HG03439 (cell line): ENCODE measurements at regions not wholly inside any gene's neighbourhood (a gene's known extent, or its start where the extent isn't known, plus 50 kb on each side); places are given as distances from the start of the nearest gene placed in this dataset.
"Not testable (repeated sequence)": the region's sequence is repeated elsewhere in the genome, so short reads cannot be mapped to it uniquely, and the experiment has no call there.

Source experiments
- ATAC-seq: cut with Tn5 transposase; IDR thresholded peaks from one replicate; pipeline ENCODE4 v1.9.1; 2021; ENCODE audit warnings: mild to moderate bottlenecking, moderate library complexity; ENCODE audit not compliant: unreplicated experiment

DNA sequence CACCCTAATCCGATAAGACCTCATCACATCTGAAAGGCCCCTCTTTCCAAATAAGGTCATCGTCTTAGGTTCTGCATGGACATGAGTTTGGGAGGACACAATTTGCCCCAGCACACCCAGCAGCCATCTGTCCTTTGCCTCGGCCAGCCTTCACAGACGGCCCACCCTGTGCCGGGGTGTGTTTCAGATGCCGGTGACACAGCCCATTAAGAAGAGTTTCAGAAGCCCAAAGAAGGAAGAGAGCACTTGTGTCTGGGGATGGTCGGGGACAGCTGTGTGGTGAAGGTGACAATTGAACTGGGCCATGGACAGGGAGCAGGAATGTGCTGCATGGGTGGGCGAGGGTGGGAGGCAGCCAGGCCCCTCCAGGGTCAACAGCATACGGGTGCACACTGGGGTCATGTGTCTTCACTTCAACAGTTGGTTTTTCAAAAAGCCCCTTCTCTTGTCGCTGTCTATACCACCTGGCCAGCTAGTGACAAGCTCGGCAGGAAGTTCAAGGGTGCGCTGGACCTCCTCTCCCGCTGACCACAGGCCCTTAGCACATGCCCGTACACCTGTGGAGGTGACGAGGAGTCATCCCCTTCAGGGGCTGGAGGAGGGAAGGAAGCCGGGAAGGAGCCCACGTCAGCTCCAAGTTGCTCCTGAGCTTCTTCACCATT, 183.1 kb downstream of the C16orf95 start:
- no peak for ATAC-seq

DNA sequence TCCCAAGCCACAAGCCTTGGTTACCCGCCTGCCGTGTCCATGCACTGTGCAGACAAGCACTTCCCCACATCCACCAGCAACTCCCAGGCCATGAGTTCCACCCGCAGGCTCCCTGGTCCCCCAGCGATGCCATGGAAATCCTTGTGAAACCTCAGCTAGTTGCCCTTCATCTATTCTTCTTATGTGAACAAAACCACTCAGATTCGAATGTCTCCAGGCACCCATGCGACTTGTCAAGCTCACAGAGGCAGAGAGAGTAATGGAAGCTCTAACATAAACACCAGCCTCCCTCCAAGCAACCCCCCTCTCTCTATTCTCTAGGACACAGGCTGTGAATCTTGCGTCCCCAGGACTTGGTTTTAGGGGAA, 182.6 kb downstream of the C16orf95 start:
- ATAC-seq: no peak

DNA sequence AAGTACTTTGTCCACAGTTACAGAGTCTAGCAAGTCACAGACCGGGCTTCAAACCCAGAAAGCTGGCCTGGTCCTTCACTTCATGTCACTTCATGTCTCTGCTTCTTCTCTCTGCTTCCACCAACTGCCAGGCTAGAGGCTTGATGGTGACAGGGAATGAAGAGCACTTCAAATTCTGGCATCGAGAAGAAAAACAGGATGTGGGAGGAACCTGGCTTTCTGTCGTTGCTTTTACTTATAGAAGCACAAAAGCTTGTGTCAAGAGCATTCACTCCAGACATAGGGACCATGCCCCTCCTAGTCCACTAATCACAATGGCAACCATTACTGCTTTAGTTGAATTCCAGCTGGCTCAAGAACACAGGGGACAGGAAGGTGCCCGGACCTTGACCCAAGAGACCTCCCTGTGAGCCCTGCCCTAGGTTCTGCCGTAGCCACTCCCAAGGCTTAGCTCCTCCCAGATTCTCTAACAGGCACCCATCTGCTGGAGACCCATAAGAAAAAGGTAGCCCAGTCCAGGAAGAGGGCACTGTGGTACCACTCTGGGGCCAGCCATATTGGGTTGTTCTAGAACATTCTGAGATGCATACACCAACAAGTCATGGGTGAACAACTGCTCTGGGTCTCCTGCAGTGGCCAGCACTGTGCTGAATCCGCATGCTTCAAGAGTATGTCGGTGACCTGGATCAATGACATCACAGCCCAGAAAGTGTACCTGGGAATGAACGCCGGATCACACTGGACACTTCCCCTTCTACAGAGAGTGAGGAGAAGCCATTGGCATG, 181.8 kb downstream of the C16orf95 start:
- no peak for ATAC-seq

DNA sequence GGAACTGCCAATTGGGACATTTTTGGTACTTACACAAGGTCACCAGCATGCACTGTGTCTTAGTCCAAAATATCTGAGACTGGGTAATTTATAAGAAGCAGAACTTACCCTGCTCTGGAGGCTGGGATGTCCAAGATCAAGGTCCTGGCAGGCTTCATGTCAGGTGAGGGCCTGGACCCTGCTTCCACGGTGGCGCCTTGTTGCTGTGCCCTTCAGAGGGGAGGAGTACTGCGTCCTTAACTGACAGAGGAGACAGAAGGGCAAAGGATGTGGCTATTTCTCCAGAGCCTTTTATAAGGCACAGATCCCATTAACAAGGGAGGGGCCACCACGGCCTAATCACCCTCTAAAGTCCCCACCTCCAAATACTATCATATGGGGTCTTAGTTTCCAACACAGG, 178.9 kb downstream of the C16orf95 start:
- ATAC-seq: no peak

DNA sequence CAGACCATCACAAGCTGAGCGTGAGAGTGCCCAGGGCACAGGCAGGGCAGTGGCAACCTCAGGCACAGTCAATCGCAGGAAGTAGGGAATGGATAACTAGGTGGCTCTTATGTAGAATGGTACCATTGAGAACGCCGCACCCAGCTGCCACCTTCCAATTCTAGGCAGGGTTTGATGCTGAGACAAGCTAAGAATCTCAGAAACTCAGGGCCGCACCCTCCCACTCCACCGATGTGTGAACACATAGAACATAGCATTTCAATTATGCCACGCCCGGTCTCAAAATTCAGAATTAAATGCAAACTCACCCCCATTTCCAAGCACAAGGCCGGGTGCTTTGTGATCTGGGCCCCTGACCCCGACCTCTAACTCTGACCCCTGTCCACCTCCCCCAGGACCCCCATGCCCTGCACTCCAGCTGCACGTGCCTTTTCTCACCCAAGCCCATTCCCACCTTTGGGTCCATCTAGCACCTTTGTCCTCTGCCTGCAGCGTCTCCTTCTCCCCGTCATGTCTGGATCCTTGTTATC, 178.4 kb downstream of the C16orf95 start:
- no peak for ATAC-seq

DNA sequence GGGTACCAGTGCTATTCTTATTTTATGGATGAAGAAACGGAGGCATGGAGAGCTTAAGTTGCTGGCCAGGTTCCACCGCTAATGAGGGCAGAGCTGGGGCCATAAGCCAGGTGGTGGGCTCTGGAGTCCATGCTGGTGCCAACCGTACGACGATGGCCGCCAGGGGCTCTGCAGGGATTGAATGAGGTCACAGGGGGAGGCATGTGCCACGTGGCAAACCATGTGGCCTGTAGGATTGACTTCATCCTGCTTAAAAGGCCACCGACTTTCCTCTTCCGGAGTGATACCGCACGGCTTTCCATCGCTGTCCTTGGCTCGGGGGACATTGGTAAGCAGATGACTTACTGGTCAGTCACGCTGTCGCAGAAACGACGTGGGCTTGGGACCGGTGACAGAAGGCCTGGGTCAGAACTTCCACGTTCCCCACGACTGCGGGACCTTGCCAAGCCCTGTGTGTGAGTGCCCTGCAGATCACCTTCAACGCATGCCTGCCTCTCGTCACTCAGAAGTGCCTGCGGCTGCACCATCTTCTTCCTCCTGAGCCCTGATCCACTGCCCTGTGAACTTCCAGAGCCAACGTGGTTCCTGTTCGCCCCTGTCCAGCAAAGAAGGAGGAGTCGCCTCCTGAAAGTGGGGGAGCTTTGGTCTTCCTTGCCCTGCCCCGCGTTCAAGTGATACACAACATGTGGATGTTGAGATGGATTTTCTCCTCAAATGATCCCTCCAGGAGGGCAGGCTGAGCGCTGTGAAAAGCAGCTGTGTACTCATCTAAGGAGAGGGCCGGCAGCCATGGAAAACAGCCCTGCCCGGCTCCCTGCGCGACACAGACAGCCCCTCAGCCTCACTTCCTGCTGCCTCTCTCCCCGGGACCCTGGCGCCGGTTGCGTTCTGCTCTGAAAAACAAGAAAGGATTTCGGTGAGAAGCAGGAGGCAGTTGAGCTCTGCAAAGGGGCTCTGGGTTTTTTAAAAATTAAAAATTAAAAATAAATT, 176.7 kb downstream of the C16orf95 start:
- ATAC-seq: no peak

DNA sequence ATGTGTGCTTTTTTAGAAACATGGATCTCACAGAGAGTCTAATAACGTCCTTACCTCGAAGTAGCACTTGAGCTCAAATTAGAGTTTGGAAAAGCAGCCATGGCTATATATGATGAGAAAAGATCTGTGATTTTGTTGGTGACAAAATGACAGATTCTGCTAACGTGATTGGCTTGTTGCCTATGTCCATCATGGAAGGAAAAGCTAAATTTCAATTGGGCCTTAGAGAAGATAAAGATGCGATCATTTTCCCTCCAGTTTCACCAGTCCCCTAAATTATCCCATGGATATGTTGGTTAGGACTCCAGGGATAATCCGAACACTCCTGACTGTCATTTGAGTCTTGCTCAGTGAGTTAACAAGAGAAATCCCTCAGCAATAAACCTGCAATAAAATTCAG, 175.8 kb downstream of the C16orf95 start:
- ATAC-seq: no peak

DNA sequence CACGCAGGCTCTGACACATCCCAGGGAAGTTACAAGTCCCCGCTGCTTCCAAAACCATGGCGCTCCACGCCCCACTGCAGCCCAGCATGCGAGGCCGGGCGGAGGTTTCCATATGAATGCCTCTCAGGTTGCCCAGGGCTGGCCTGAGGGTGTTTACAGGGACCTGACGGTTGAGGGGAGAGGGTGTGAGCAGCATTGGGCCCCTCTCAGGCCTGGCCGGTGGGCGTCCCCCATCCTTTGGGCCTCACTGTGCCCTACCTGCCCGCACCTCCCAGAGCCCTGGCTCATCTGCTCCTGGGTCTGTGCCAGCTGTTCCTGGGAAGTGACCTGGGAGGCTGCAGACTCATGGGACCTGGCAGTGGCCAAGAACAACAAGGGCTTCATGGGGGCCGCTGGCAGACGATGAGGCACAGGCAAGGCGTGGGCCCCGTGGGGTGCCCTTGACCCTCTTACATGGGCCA, 173.5 kb downstream of the C16orf95 start:
- no peak for ATAC-seq

DNA sequence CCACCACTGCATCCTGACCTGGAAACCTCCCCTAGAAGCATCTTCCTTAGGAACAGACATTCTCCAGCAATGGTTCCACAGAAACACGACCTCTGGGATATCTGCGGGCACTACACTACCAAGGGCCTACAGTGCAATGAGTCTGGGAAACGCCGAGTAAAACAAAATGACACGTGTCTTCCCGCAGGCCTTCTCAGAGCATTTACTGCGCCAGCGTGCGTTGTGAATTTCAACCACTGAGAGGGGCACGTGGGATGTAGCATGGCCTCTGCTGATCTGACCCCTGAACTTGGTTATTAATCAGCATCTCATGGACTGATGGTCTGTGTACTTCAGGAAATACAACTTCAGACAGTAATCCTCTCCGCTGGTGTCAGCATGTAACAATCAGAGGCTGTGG, 173.0 kb downstream of the C16orf95 start:
- no peak for ATAC-seq

DNA sequence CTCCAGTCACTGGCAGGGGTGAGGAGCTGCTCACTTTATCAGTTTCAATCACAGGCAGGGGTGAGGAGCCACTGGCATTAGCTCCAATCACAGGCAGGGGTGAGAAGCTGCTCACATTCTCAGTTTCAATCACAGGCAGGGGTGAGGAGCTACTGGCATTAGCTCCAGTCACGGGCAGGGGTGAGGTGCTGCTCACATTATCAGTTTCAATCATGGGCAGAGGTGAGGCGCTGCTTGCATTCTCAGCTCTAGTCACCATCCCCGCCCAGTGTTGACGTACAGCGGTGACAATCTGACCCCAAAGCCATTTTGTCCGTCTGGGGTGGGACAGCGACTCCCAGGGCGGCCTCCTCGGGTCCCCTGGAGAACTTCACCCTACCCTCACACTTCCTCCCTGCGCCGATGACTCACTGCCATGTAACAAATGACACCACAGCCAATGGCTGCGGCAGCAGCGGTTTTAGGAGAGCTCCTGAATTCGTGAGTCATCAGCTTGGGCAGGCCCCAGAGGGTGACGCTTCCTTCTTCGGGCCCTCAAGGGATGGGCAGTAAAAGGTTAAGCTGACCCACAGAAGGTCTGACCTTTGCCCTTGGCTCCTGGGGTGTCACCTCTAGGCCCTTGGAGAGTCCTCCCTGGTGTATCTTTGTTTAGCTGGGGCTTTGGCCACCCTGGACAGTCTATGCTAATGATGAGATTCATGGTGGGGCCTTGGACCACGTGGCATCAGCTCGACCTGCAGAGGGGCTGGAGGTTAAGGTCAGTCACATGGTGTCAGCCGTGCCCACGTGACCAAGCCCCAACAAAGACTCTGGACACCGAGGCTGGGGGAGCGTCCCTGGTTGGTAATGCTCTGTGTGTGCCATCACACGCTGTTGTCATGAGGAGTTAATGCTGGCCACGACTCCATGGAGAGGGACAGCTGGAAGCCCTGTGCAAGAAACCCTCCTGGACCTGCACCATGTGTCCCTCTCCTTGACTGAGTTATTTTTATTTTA, 171.7 kb downstream of the C16orf95 start:
- no peak for ATAC-seq

DNA sequence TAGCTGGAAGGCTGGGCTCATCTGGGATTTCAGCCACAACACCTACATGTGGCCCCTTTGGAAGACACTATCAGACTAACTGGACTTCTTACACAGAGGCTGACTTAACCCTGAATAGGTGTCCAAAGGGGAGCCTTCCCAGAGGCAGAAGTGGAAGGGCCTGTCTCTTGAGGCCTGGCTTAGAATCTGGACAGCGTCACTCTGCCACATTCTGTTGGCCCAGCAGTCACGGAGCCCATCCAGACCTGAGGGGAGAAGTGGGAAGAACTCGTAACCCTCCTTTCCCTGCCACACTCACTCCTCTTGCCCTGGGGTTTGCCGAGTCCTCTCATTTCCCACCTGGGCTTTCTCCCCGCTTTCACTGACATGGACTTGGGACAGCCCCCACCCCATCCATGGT, 170.5 kb downstream of the C16orf95 start:
- ATAC-seq: no peak

DNA sequence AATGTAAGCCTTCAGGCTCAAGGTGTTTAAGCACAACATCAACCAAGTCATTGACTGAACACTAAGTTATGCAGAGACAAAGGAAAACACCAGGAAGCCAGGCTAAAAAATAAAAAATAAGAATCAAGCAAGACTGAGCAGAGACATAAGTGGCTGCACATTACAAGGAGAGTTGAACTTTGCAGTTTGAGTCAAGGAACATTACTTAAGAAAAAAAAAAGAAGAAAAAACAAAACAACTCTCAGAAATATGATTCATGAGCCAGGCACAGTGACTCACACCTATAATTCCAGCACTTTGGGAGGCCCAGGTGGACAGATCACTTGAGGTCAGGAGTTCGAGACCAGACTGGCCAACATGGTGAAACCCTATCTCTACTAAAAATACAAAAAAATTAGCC, 168.1 kb downstream of the C16orf95 start:
- no peak for ATAC-seq

DNA sequence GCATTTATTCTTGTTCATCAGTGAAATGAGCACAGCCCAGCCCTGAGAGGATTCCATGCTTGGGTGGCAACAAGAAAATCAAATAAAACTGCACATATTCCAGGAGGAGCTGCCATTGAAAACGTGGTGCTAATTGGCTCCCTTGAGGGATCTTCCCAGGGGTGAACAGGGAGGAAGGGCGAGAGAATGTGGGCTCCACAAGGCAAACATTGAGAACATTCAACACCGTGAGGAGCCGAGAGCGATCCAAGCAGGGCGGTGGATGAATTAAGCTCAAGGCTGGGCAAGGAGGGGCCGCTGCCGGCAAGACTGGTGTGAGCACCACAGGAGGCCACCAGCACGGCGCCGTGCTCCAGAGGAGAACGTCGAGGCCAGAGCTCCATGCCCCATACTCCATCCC, 166.9 kb downstream of the C16orf95 start:
- no peak for ATAC-seq

DNA sequence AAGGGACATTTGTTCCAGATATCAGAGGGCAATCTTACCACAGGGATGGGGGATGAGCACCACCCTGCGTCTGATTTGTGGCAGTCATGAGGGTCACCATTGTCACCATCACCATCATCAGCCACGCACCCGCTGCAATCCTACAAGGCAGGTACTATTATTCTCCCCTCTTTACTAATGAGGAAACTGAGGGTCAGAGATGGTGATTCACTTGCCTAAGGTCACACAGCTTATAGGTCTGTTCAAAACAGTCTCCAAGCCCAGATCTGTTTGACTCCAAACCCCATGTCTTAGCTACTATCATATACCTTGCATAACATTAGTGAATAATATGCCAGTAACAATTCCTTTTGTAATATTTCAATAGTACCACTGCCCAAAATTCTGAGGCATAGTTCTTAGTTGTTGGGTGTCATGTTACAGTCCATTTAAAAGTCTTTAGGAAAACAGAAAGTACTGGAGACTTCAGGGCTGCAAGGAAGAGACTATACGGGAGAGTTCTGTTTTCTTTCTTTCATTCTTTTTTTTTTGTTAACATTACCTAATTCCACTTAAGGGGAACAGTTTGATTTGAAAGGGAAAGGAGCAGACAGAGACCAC, 166.4 kb downstream of the C16orf95 start:
- no peak for ATAC-seq

DNA sequence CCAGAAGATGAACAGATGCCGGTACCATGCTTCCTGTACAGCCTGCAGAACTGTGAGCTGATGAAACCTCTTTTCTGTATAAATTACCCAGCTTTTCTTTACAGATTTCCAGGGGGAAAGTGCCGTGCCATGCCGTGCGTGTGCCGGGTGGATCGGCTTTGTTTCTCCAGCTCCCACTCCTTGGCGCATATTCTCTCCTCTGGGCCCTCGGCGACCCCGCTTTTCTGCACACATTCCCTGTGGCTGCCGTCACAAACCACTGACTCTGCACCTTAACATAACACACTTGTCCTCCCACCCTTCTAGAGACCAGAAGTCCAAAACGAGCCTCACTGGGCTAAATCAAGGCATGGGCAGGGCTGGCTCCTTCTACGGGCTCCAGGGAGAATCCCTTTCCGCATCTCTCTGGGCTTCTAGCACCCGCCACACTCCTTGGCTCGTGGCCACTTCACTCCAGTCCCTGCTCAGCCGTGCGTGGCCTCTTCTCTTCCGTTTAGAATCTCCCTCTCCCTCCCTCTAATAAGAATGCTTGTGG, 164.9 kb downstream of the C16orf95 start:
- ATAC-seq: no peak

DNA sequence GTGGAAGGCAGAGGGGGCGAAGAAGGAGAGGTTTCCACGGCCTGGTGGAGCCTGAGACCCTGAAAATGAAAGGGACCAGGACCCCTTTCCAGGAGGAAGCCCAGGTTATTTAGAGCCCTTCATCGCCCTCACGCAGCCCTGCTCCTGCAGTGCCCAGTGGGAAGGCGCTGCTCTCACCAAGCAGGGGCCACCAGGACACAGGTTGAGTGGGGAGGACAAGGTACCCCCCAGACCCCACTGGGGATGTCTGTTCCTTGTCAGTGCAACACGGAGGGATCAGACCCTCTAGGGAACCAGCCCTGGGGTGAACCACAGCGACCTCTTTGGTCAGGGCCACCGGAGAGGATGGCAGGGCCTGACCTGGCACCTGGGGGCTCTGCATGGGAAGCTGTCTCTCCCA, 163.9 kb downstream of the C16orf95 start:
- no peak for ATAC-seq

DNA sequence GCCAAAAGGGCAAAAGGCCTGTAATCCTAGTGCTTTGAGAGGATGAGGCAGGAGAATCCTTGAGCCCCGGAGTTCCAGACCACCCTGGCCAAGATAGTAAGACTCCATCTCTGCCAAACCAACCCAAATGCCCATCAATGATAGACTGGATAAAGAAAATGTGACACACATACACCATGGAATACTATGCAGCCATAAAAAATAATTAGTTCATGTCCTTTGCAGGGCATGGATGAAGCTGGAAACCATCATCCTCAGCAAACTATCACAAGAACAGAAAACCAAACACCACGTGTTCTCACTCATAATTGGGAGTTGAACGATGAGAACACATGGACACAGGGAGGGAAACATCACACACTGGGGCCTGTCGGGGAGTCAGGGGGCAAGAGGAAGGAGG, 161.9 kb downstream of the C16orf95 start:
- not testable (repeated sequence) for ATAC-seq

DNA sequence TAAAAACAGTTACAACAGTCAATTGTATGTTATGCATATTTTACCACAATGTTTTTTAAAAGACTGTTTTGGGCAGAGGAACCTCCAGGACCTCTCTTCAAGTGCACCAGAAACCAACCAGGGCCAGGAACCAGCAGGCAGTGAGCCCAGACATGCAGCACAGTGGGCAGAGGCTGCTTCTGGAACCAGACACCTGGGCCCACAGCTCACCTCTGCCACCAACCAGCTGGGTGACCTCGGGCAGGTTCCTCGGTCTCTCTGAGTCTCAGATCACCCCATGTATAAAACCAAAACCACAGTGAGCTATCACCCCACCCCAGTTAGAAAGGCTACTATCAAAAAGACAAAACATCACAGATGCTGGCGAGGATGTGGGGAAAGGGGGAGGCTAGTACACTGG, 161.0 kb downstream of the C16orf95 start:
- no peak for ATAC-seq

DNA sequence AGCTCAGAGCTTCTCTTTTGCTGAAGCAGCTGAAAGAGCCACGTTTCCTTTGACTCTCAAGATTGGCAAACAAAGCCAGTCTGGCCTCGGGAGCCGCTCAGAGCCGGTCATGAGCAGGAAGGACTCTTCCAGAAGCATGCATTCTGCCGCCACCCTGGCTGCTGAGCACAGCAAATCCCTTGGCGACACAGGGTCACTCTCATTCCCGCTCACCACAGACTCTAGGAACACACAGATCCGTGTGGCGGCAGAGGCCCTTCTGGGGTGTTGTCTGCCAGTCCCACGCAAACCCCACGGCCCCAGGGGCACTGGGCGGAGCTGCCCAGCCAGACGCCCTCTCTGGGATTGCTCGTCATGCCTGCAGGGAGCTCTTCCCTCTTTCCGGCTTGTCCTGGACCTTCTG, 157.0 kb downstream of the C16orf95 start:
- ATAC-seq: no peak
